ENCODE measurements at regions not wholly inside any gene's neighbourhood (a gene's known extent, or its start where the extent isn't known, plus 50 kb on each side); places are given as distances from the start of the nearest gene placed in this dataset.
"Not testable (repeated sequence)": the region's sequence is repeated elsewhere in the genome, so short reads cannot be mapped to it uniquely, and the experiment has no call there.

GRCh38 chr10:114735946-114736345, 77.9 kb upstream of the ABLIM1 start:
- no peak for DNase-seq

GRCh38 chr10:114743521-114744231, 77.9 kb upstream of the FHIP2A start:
- DNase-seq: no peak

- DNase-seq: no peak
Observed at GRCh38 chr10:114746531-114746930, 75.0 kb upstream of the FHIP2A start.

- DNase-seq: no peak
Observed at GRCh38 chr10:114748241-114748640, 73.3 kb upstream of the FHIP2A start.

GRCh38 chr10:114749014-114749413, 72.6 kb upstream of the FHIP2A start:
- no peak for DNase-seq

- no peak for DNase-seq
Observed at GRCh38 chr10:114749510-114749909, 72.1 kb upstream of the FHIP2A start.

GRCh38 chr10:114751856-114752255, 69.7 kb upstream of the FHIP2A start:
- DNase-seq: peak; percentile 60

- DNase-seq: not testable (repeated sequence)
Observed at GRCh38 chr10:114752570-114752969, 69.0 kb upstream of the FHIP2A start.

GRCh38 chr10:114753126-114753525, 68.5 kb upstream of the FHIP2A start:
- peak; percentile 82 for DNase-seq

- peak; percentile 73 for DNase-seq
Observed at GRCh38 chr10:114754445-114755320, 66.9 kb upstream of the FHIP2A start.

GRCh38 chr10:114755537-114755936, 66.0 kb upstream of the FHIP2A start:
- no peak for DNase-seq

GRCh38 chr10:114758331-114758730, 63.2 kb upstream of the FHIP2A start:
- DNase-seq: no peak

GRCh38 chr10:114761205-114762193, 60.1 kb upstream of the FHIP2A start:
- DNase-seq: no peak

GRCh38 chr10:114762811-114763210, 58.8 kb upstream of the FHIP2A start:
- no peak for DNase-seq

- no peak for DNase-seq
Observed at GRCh38 chr10:114764656-114765055, 56.9 kb upstream of the FHIP2A start.

- DNase-seq: no peak
Observed at GRCh38 chr10:114766470-114766869, 55.1 kb upstream of the FHIP2A start.

- DNase-seq: peak; percentile 71
Observed at GRCh38 chr10:114767101-114767985, 54.2 kb upstream of the FHIP2A start.

GRCh38 chr10:114767986-114768821, 53.4 kb upstream of the FHIP2A start:
- DNase-seq: no peak

- DNase-seq: no peak
Observed at GRCh38 chr10:114770009-114770408, 51.6 kb upstream of the FHIP2A start.

- DNase-seq: no peak
Observed at GRCh38 chr10:114771157-114771556, 50.4 kb upstream of the FHIP2A start.

GRCh38 chr10:114771749-114772148, 49.8 kb upstream of the FHIP2A start:
- DNase-seq: no peak
